ENCODE measurements at regions not wholly inside any gene's neighbourhood (a gene's known extent, or its start where the extent isn't known, plus 50 kb on each side); places are given as distances from the start of the nearest gene placed in this dataset.

- no peak for TF ChIP-seq REST (IDR thresholded peaks at IDR 0.05)
- no peak for TF ChIP-seq YY1 (IDR thresholded peaks at IDR 0.05)
- TF ChIP-seq GABPA (IDR thresholded peaks at IDR 0.05 in 1 of 2, conservative IDR thresholded peaks at IDR 0.05 in 1 of 2): no peak
- no peak for TF ChIP-seq EGR1 (IDR thresholded peaks at IDR 0.05; ENCODE audit: low read depth in 2 of 2)
- no peak for TF ChIP-seq JUND (IDR thresholded peaks at IDR 0.05)
- no peak for TF ChIP-seq CTCF (IDR thresholded peaks at IDR 0.05; ENCODE audit: low read depth, low read length, missing input control)
- no peak for TF ChIP-seq MAX (IDR thresholded peaks at IDR 0.05)
- TF ChIP-seq ZBTB33 (IDR thresholded peaks at IDR 0.05): no peak
- TF ChIP-seq SP1 (IDR thresholded peaks at IDR 0.05): no peak
- no peak for TF ChIP-seq RAD21 (IDR thresholded peaks at IDR 0.05)
- TF ChIP-seq FOXA1 (IDR thresholded peaks at IDR 0.05): no peak
- no peak for TF ChIP-seq TAF1 (conservative IDR thresholded peaks at IDR 0.05)
- no peak for TF ChIP-seq RXRA (IDR thresholded peaks at IDR 0.05)
- no peak for TF ChIP-seq HNF4A (conservative IDR thresholded peaks at IDR 0.05)
These were observed 404.7 kb upstream of the PPP2R3A start for GRCh38 chr3:135560847-135561246.

Measured in liver (tissue), 3 donors.